ENCODE measurements at regions not wholly inside any gene's neighbourhood (a gene's known extent, or its start where the extent isn't known, plus 50 kb on each side); places are given as distances from the start of the nearest gene placed in this dataset.

- H3K27me3 ChIP-seq (ENCODE audit: control insufficient read depth, insufficient read depth, low read length) = no peaks in the 10 kb centered on the region
- TF ChIP-seq EZH2 (IDR thresholded peaks at IDR 0.05; ENCODE audit: low read length, missing control alignments) (no peak), CTCF (conservative IDR thresholded peaks at IDR 0.05 in 1 of 2, IDR thresholded peaks at IDR 0.05 in 1 of 2; ENCODE audit: low read depth in 1 of 2, low read length in 2 of 2) (no peak)
- no peak overlapping the region for H3K4me3 ChIP-seq (replicated peaks in 1 of 4; ENCODE audit: control extremely low read depth in 1 of 4, insufficient read depth in 1 of 4, low read depth in 3 of 4, low read length in 4 of 4)
- H3K9me3 ChIP-seq (ENCODE audit: control insufficient read depth, insufficient read depth, low read depth, low read length) = no peaks in the 10 kb centered on the region
- H3K4me1 ChIP-seq (ENCODE audit: control insufficient read depth, extremely low read depth, insufficient read depth, low read length) = peaks cover 7% of the 10 kb centered on the region
- DNase-seq (ENCODE audit: low read depth in 2 of 2) = peak; percentile 97 to 99
- H3K9ac ChIP-seq (ENCODE audit: insufficient read depth, low read length) = no peak overlapping the region
- H3K79me2 ChIP-seq (ENCODE audit: control insufficient read depth, insufficient read depth, low read length) = no peaks in the 10 kb centered on the region
- H2AFZ ChIP-seq (ENCODE audit: low read length) = no peak overlapping the region
- H3K4me2 ChIP-seq (ENCODE audit: extremely low read depth, insufficient read depth, low read length) = no peak overlapping the region
- no peak overlapping the region for H3K27ac ChIP-seq (ENCODE audit: insufficient read depth, low read length)
- H3K36me3 ChIP-seq (ENCODE audit: control insufficient read depth, insufficient read depth, low read length) = no peaks in the 10 kb centered on the region
- no peaks in the 10 kb centered on the region for H4K20me1 ChIP-seq (ENCODE audit: control insufficient read depth, extremely low read depth, insufficient read depth, low read length)
These were observed 227.9 kb upstream of the ANKRD50 start for GRCh38 chr4:124940387-124940786.

GRCh38 chr4:124939908-124940307, 227.4 kb upstream of the ANKRD50 start:
- H2AFZ ChIP-seq (ENCODE audit: low read length) = no peak overlapping the region
- no peak overlapping the region for H3K9ac ChIP-seq (ENCODE audit: insufficient read depth, low read length)
- no peaks in the 10 kb centered on the region for H3K79me2 ChIP-seq (ENCODE audit: control insufficient read depth, insufficient read depth, low read length)
- no peak overlapping the region for H3K4me2 ChIP-seq (ENCODE audit: extremely low read depth, insufficient read depth, low read length)
- H3K27me3 ChIP-seq (ENCODE audit: control insufficient read depth, insufficient read depth, low read length) = no peaks in the 10 kb centered on the region
- no peaks in the 10 kb centered on the region for H4K20me1 ChIP-seq (ENCODE audit: control insufficient read depth, extremely low read depth, insufficient read depth, low read length)
- no peak overlapping the region for H3K4me3 ChIP-seq (replicated peaks in 1 of 4; ENCODE audit: control extremely low read depth in 1 of 4, insufficient read depth in 1 of 4, low read depth in 3 of 4, low read length in 4 of 4)
- peaks cover 7% of the 10 kb centered on the region for H3K4me1 ChIP-seq (ENCODE audit: control insufficient read depth, extremely low read depth, insufficient read depth, low read length)
- TF ChIP-seq EZH2 (IDR thresholded peaks at IDR 0.05; ENCODE audit: low read length, missing control alignments) (no peak), CTCF (conservative IDR thresholded peaks at IDR 0.05 in 1 of 2, IDR thresholded peaks at IDR 0.05 in 1 of 2; ENCODE audit: low read depth in 1 of 2, low read length in 2 of 2) (no peak)
- no peak for DNase-seq (ENCODE audit: low read depth in 2 of 2)
- no peak overlapping the region for H3K27ac ChIP-seq (ENCODE audit: insufficient read depth, low read length)
- no peaks in the 10 kb centered on the region for H3K36me3 ChIP-seq (ENCODE audit: control insufficient read depth, insufficient read depth, low read length)
- H3K9me3 ChIP-seq (ENCODE audit: control insufficient read depth, insufficient read depth, low read depth, low read length) = no peaks in the 10 kb centered on the region

DNA sequence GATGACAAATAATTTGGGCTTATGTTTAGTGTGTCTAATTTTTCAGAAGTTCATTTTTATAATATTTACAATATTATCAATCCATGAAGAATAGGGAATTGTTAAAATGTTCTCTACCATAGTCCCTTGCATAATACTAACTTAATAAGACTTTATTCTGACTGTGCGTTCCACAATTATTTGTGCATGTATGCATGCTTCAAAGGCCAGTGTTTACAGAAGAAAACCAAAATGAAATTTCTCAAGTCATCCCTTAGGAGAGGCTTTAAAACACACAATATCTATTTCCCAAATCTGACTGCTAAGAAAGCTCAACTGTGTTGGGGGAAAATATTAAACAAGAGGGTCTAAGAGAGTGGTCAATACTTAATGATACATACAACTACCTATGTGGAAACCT, 226.3 kb upstream of the ANKRD50 start:
- peak in 1 of 2 donors; percentile 51 for DNase-seq (ENCODE audit: low read depth in 2 of 2)
- no peak for TF ChIP-seq CTCF (conservative IDR thresholded peaks at IDR 0.05 in 1 of 2, IDR thresholded peaks at IDR 0.05 in 1 of 2; ENCODE audit: low read depth in 1 of 2, low read length in 2 of 2)
- TF ChIP-seq EZH2 (IDR thresholded peaks at IDR 0.05; ENCODE audit: low read length, missing control alignments) = no peak
- no peaks in the 10 kb centered on the region for H3K27me3 ChIP-seq (ENCODE audit: control insufficient read depth, insufficient read depth, low read length)
- no peak overlapping the region for H3K4me2 ChIP-seq (ENCODE audit: extremely low read depth, insufficient read depth, low read length)
- H3K9me3 ChIP-seq (ENCODE audit: control insufficient read depth, insufficient read depth, low read depth, low read length) = no peaks in the 10 kb centered on the region
- peaks cover 7% of the 10 kb centered on the region for H3K4me1 ChIP-seq (ENCODE audit: control insufficient read depth, extremely low read depth, insufficient read depth, low read length)
- no peak overlapping the region for H3K4me3 ChIP-seq (replicated peaks in 1 of 4; ENCODE audit: control extremely low read depth in 1 of 4, insufficient read depth in 1 of 4, low read depth in 3 of 4, low read length in 4 of 4)
- H3K79me2 ChIP-seq (ENCODE audit: control insufficient read depth, insufficient read depth, low read length) = no peaks in the 10 kb centered on the region
- H4K20me1 ChIP-seq (ENCODE audit: control insufficient read depth, extremely low read depth, insufficient read depth, low read length) = no peaks in the 10 kb centered on the region
- no peak overlapping the region for H2AFZ ChIP-seq (ENCODE audit: low read length)
- H3K9ac ChIP-seq (ENCODE audit: insufficient read depth, low read length) = no peak overlapping the region
- H3K27ac ChIP-seq (ENCODE audit: insufficient read depth, low read length) = no peak overlapping the region
- H3K36me3 ChIP-seq (ENCODE audit: control insufficient read depth, insufficient read depth, low read length) = no peaks in the 10 kb centered on the region

Measured in fibroblast of lung (primary cell).